GM12891 (cell line): ENCODE measurements at regions not wholly inside any gene's neighbourhood (a gene's known extent, or its start where the extent isn't known, plus 50 kb on each side); places are given as distances from the start of the nearest gene placed in this dataset.
A peak's percentile ranks its signal among the peaks of the same experiment; 100 is the strongest.

Experiments
- DNase-seq: peaks from one replicate; pipeline ENCODE4 v3.0.0; 2011; ENCODE audit warnings: low spot score; ENCODE audit not compliant: insufficient read length
- FAIRE-seq: peaks from 2 replicates; lab custom pipeline; 2011; peaks lifted over from hg19 to GRCh38; lab: Jason Lieb, UNC
- PAX5 ChIP-seq: IDR thresholded peaks from 2 replicates; pipeline ENCODE4 v1.6.1; 2011; ENCODE audit warnings: low read length, moderate library complexity, mild to moderate bottlenecking; ENCODE audit not compliant: insufficient read depth, severe bottlenecking
- POLR2A ChIP-seq: IDR thresholded peaks from 2 replicates; pipeline ENCODE4 v1.6.1; 2011; ENCODE audit warnings: low read depth, low read length, control low read depth
- POLR2AphosphoS5 ChIP-seq: IDR thresholded peaks from 2 replicates; pipeline ENCODE4 v1.6.1; 2011; ENCODE audit warnings: low read depth, low read length, control low read depth
- POU2F2 ChIP-seq: IDR thresholded peaks from 2 replicates; pipeline ENCODE4 v1.6.1; 2011; ENCODE audit warnings: low read depth, mild to moderate bottlenecking, control low read depth, low read length, moderate library complexity
- SPI1 ChIP-seq: IDR thresholded peaks from 2 replicates; pipeline ENCODE4 v1.6.1; 2011; ENCODE audit warnings: low read depth, low read length, control low read depth
- TAF1 ChIP-seq: IDR thresholded peaks from 2 replicates; pipeline ENCODE4 v1.6.1; 2011; ENCODE audit warnings: low read depth, low read length, control low read depth

- TF ChIP-seq POU2F2 (no peak), SPI1 (peak; percentile 15; the same call in 1 of the 2 replicates)
- DNase-seq, result no peak
- FAIRE-seq, result no peak
These were observed 94.0 kb upstream of the PLCL2 start for GRCh38 chr3:16790432-16791400.

DNA sequence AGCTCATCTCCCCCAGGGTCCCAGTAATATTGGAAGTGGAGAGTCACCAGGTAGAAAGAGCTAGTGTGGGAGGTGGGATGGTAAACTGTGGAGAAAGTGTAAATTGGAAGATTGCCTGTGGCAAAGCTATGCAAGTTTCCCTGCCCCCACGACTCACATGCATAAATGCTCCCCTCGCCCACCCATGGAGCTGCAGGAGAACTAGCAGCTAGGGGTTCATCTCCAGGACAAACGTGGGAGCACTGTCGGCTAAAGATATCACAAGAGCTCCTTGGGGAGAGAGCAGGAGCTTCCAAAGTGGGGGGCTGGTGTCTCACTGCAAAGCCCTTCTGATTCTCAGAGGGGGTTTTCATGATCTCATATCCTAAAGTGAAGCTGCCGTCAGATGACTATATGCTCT is 91.4 kb upstream of the PLCL2 start:
- FAIRE-seq (no peak), DNase-seq (no peak)
- TF ChIP-seq POLR2A (no peak), TAF1 (no peak), PAX5 (no peak), POLR2AphosphoS5 (no peak), SPI1 (no peak), POU2F2 (no peak)

GRCh38 chr3:16794257-16794656 is 90.5 kb upstream of the PLCL2 start:
- no peak for FAIRE-seq
- no peak for DNase-seq
- TF ChIP-seq POU2F2 (no peak), POLR2A (no peak), SPI1 (no peak), PAX5 (no peak), TAF1 (no peak), POLR2AphosphoS5 (no peak)

DNA sequence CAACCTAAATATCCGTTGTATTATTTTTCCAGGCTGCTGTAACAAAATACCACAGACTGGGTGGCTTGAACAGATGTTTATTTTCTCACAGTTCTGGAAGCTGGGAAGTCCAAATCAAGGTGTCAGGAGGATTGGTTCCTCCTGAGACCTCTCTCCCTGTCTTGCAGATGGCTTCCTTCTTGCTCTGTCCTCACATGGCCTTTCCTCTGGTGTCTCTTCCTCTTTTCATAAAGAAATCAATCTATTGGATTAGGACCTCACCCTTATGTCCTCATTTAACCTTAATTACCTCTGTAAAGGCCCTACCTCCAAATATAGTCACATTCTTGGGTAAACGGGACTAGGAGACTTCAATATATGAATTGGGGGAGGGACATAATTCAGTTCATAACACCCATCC is 89.2 kb upstream of the PLCL2 start:
- DNase-seq, result no peak
- TF ChIP-seq POLR2A (no peak), PAX5 (no peak), SPI1 (no peak), TAF1 (no peak), POLR2AphosphoS5 (no peak), POU2F2 (no peak)
- FAIRE-seq, result no peak

- FAIRE-seq (no peak), DNase-seq (no peak)
- no peak for TF ChIP-seq TAF1
- TF ChIP-seq SPI1, result no peak
- no peak for TF ChIP-seq POU2F2
These were observed 86.9 kb upstream of the PLCL2 start for GRCh38 chr3:16797831-16798230.

DNA sequence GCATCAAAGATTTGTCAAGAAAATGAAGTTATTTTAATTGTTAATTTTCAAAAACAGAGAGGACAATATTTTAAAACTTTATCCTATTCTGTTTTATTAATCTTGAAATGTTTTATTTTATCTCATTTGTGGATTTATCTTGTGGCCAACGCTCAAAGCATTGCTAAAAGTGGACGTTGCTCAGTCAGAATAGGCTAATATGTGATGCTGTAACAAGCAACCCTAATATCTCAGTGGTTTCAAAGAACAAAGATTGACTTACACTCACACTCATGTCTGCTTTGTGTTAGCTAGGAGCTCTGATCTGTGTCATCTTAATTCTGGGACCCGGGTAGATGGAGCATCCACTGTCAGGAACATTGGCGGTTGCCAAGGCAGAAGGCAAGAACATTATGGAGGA is 86.0 kb upstream of the PLCL2 start:
- FAIRE-seq (no peak), DNase-seq (no peak)
- TF ChIP-seq TAF1, result no peak
- no peak for TF ChIP-seq POLR2AphosphoS5
- no peak for TF ChIP-seq POU2F2
- no peak for TF ChIP-seq SPI1
- TF ChIP-seq PAX5, result no peak

DNA sequence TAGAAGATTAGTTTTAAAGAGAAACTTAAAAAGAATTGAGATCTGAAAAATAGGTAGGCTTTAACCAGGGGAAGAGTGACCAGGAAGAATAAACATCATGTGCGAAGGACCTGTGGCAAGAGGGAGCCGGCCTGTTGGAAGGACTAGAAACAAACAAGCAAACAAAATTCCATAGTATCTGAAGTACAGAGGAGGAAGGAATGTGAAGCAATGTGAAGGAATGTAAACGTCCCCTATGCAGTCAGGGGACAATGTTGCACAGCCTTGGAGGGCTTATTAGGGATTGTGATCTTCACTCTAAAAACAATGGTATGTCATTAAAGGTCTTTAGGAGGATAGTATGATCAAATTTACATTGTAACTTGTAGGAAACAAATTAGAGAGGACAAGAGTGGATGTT is 84.4 kb upstream of the PLCL2 start:
- no peak for DNase-seq
- no peak for TF ChIP-seq POLR2A
- no peak for TF ChIP-seq POU2F2
- no peak for TF ChIP-seq SPI1
- TF ChIP-seq PAX5, result no peak
- FAIRE-seq, result peak; percentile 41

DNA sequence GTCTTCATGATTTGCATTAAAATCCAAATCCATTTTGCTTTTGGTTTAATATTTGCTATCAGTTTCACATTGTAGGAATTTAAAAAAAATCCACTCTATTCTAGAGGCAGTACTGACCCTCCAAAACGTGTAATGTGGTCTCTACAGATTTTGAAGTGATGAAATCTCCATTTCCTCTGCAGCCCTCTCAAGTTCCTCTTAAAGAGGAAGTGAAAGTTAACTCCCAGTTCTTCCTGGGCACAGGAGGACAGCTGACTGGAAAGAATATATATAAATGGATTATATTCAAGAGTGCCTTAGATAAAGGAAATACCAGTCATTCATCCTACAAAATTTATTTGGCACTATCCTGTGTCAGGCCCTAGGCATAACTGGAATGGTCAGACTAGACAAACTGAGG is 83.5 kb upstream of the PLCL2 start:
- TF ChIP-seq TAF1 (no peak), POU2F2 (no peak), SPI1 (peak; percentile 95), PAX5 (no peak), POLR2AphosphoS5 (no peak), POLR2A (no peak)
- FAIRE-seq, result no peak
- DNase-seq, result no peak

DNA sequence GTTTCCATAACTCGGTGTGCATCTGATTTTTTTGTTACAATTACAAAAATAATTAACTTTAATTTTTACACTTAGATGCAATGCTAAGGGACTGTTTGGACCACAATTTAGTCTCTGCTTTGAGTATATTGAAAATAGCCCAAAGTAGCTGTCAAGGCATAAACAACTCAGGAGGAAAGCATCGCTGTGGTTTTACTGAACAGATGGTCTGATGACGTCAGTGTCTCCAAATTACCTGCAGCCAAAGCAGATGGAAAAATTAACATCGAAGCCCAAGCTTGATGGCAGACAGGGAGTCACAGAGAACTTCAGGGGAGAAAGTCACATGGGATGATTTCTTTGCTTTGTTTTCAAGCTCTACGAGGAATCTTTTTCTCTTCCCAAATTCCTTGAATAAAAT is 83.1 kb upstream of the PLCL2 start:
- DNase-seq (no peak), FAIRE-seq (peak; percentile 86)
- TF ChIP-seq PAX5 (no peak), POLR2A (no peak), POLR2AphosphoS5 (no peak), TAF1 (no peak), SPI1 (no peak), POU2F2 (no peak)

GRCh38 chr3:16802389-16802788 is 82.4 kb upstream of the PLCL2 start:
- DNase-seq (no peak), FAIRE-seq (peak; percentile 75)
- TF ChIP-seq TAF1, result no peak
- TF ChIP-seq SPI1, result peak; percentile 88

DNA sequence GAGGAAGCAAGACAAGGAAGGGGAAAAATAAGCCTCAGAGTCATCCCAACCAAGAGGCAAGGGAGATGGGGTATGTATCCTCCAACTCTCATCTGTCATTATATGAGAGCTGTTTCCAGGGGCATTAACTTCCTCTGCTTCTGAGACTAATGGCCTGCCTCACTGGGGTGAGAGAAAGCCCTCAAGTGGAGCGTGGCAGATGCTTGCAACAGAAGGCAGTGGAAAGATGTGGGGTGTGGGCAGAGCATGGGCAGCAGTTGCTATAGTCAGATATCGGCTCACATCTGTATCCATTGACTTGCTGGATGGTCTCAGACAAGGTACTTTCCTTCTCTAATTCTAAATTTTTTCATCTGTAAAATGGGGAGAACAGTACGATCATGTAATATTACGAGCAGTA is 81.7 kb upstream of the PLCL2 start:
- DNase-seq (no peak), FAIRE-seq (peak; percentile 86)
- TF ChIP-seq POLR2A (no peak), POLR2AphosphoS5 (no peak), POU2F2 (no peak), TAF1 (no peak), PAX5 (no peak)
